Osteoblast (primary cell): ENCODE measurements at regions not wholly inside any gene's neighbourhood (a gene's known extent, or its start where the extent isn't known, plus 50 kb on each side); places are given as distances from the start of the nearest gene placed in this dataset.

Source experiments
- DNase-seq: peaks from one replicate; pipeline ENCODE4 v3.0.0; 2011; ENCODE audit warnings: low spot score, mixed read lengths; ENCODE audit not compliant: insufficient read length; ENCODE audit errors: missing footprints
- H2AFZ ChIP-seq: 2 replicates; pipeline ENCODE4 v1.6.0; 2011; ENCODE audit warnings: mild to moderate bottlenecking, low read length
- H3K27ac ChIP-seq: 2 replicates; pipeline ENCODE4 v1.5.1; 2011; ENCODE audit warnings: mild to moderate bottlenecking, low read depth, low read length, moderate library complexity
- H3K27me3 ChIP-seq: 2 replicates; pipeline ENCODE4 v1.6.0; 2012; ENCODE audit warnings: mild to moderate bottlenecking, control low read depth, inconsistent platforms, low read length, moderate library complexity; ENCODE audit not compliant: insufficient read depth
- H3K36me3 ChIP-seq: 2 replicates; pipeline ENCODE4 v1.5.1; 2011; ENCODE audit warnings: mild to moderate bottlenecking, low read length, control low read depth, moderate library complexity; ENCODE audit not compliant: insufficient read depth
- H3K4me1 ChIP-seq: 2 replicates; pipeline ENCODE4 v1.5.1; 2011; ENCODE audit warnings: mild to moderate bottlenecking, low read length, control low read depth, moderate library complexity; ENCODE audit not compliant: insufficient read depth
- H3K4me2 ChIP-seq: 2 replicates; pipeline ENCODE4 v1.6.0; 2011; ENCODE audit warnings: mild to moderate bottlenecking, low read length; ENCODE audit not compliant: insufficient read depth
- H3K4me3 ChIP-seq: fragments of 200-600 bp; sonication (generic); 3 replicates; pipeline ENCODE4 v1.5.1; 2012; ENCODE audit warnings: mild to moderate bottlenecking, low read length, inconsistent platforms; ENCODE audit not compliant: insufficient read depth
- H3K79me2 ChIP-seq: 2 replicates; pipeline ENCODE4 v1.6.0; 2012; ENCODE audit warnings: mild to moderate bottlenecking, low read length, control low read depth, inconsistent platforms; ENCODE audit not compliant: insufficient read depth
- H3K9me3 ChIP-seq: 2 replicates; pipeline ENCODE4 v1.5.1; 2011; ENCODE audit warnings: low read depth, low read length, control low read depth
- H4K20me1 ChIP-seq: 2 replicates; pipeline ENCODE4 v1.6.0; 2012; ENCODE audit warnings: mild to moderate bottlenecking, low read length, control low read depth; ENCODE audit not compliant: insufficient read depth
- TF ChIP-seq, protein P1 (sequence below): IDR thresholded peaks from 2 replicates; pipeline ENCODE4 v1.5.1; 2011; ENCODE audit warnings: mild to moderate bottlenecking, low read depth, low read length, moderate library complexity; ENCODE audit errors: extremely low read depth

DNA sequence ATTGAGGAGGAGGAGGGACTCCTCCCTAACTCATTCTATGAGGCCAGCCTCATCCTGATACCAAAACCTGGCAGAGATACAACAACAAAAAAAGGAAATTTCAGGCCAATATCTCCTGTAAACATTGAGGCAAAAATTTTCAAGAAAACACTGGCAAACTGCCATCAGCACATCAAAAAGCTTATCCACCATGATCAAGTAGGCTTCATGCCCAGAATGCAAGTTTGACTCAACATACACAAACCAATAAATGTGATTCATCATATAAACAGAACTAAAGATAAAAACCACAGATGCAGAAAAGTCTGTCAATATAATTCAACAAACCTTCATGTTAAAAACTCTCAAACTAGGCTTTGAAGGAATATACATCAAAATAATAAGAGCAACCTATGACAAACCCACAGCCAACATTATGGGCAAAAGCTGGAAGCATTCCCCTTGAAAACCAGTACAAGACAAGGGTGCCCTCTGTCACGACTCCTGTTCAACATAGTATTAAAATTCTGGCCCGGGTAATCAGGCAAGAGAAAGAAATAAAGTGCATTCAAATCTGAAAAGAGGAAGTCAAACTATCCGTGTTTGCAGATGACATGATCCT lies 1014.3 kb downstream of the CBLN2 start:
- H4K20me1 ChIP-seq: no peaks in the 10 kb centered on the region
- H3K36me3 ChIP-seq: no peaks in the 10 kb centered on the region
- no peak overlapping the region for H3K27ac ChIP-seq
- no peak overlapping the region for H3K4me3 ChIP-seq
- no peaks in the 10 kb centered on the region for H3K9me3 ChIP-seq
- H3K4me2 ChIP-seq: no peak overlapping the region
- H3K79me2 ChIP-seq: no peaks in the 10 kb centered on the region
- no peaks in the 10 kb centered on the region for H3K4me1 ChIP-seq
- no peaks in the 10 kb centered on the region for H3K27me3 ChIP-seq
- no peak for DNase-seq
- H2AFZ ChIP-seq: no peak overlapping the region
- TF ChIP-seq, protein P1, sequence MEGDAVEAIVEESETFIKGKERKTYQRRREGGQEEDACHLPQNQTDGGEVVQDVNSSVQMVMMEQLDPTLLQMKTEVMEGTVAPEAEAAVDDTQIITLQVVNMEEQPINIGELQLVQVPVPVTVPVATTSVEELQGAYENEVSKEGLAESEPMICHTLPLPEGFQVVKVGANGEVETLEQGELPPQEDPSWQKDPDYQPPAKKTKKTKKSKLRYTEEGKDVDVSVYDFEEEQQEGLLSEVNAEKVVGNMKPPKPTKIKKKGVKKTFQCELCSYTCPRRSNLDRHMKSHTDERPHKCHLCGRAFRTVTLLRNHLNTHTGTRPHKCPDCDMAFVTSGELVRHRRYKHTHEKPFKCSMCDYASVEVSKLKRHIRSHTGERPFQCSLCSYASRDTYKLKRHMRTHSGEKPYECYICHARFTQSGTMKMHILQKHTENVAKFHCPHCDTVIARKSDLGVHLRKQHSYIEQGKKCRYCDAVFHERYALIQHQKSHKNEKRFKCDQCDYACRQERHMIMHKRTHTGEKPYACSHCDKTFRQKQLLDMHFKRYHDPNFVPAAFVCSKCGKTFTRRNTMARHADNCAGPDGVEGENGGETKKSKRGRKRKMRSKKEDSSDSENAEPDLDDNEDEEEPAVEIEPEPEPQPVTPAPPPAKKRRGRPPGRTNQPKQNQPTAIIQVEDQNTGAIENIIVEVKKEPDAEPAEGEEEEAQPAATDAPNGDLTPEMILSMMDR: no peak

DNA sequence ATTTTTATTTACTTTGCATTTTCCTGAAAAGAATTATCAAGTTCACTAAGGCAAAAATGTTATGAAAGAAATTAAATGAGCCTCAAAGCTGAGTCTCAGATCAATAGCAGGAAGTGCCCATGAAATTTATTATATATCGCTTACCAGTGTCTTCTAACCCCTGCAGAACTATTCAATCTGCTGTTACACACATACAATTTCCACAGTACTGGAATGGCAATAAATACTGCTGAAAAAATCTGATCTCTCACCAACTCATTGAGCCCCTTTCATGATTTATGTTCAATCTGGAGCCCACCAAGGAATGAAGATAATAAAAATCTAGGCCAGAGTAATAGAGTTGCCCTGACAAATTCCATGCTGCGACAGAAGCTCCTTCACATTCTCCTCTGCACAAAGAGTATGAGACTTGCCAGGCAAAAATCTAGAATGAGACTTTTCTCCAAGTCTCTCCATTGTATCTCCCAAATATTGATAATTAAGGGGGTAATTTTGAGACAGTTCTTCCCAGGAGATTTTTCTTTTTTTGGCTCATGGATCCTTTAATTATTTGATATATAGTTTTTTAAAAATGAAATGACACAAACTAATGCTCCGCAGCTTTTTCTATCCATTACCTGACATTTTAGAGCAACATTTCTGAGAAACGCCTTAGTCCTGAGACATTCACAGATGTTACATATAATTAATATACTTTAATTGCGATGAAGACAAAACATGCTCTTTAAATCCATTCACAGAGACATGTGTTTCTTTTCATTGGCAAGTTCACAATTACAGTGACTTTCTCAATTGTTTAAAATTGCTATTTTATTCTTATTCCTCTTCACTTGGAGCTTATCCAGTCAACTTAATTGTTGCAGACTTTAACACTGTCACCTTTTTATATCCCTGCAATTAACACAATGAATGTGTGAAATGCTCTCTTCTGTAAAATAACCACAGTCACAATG lies 1020.4 kb downstream of the CBLN2 start:
- Histone ChIP-seq H3K27ac (no peak overlapping the region), H3K4me3 (no peak overlapping the region), H3K27me3 (no peaks in the 10 kb centered on the region), H3K9me3 (no peaks in the 10 kb centered on the region), H2AFZ (no peak overlapping the region), H3K79me2 (no peaks in the 10 kb centered on the region), H3K4me2 (no peak overlapping the region), H3K4me1 (no peaks in the 10 kb centered on the region), H3K36me3 (no peaks in the 10 kb centered on the region), H4K20me1 (no peaks in the 10 kb centered on the region)
- DNase-seq: no peak
- TF ChIP-seq, protein P1: no peak

DNA sequence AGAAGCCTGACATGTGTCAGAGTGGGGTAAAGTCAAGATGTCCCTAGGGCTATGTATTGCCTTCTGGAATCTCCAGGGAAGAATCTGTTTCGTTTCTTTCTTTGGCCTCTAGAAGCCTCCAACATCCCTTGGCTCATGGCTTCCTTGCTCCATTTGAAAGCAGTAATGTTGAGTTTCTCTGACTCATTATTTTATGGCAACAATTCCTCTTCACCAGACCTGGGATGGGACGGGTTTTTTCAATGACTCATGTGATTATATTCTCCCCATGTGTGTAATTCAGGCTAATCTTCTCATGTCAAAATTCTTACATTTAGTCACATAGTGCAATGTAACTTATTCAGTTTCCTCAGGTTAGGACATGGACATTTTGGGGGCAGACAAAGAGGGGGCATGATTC lies 1038.6 kb downstream of the CBLN2 start:
- no peak overlapping the region for H2AFZ ChIP-seq
- no peak overlapping the region for H3K27ac ChIP-seq
- H3K4me1 ChIP-seq: no peaks in the 10 kb centered on the region
- no peak overlapping the region for H3K4me3 ChIP-seq
- no peaks in the 10 kb centered on the region for H3K27me3 ChIP-seq
- DNase-seq: no peak
- H3K4me2 ChIP-seq: no peak overlapping the region
- H3K9me3 ChIP-seq: no peaks in the 10 kb centered on the region
- H3K36me3 ChIP-seq: no peaks in the 10 kb centered on the region
- TF ChIP-seq, protein P1: no peak
- H4K20me1 ChIP-seq: no peaks in the 10 kb centered on the region
- H3K79me2 ChIP-seq: no peaks in the 10 kb centered on the region

DNA sequence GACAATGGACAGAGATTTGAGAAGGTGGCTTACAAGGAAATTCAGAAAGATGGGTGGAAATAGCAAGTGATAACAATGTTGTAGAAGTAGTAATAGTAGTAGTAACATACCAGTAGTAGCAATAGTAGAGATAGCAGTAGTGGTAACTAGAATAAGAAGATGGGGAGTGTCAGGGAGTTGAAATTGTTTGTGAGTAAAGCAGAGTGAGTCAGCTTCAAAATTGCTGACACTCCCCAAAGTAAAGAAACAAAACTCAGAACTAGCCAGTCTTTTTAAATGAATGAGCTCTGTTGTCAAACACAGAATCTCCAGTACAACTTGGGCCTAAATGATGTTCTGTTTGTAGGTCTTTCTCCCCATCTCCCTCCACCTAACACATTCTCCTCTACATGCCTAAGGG lies 1040.9 kb downstream of the CBLN2 start:
- H3K27me3 ChIP-seq: no peaks in the 10 kb centered on the region
- no peaks in the 10 kb centered on the region for H3K4me1 ChIP-seq
- no peak overlapping the region for H3K27ac ChIP-seq
- no peaks in the 10 kb centered on the region for H3K79me2 ChIP-seq
- TF ChIP-seq, protein P1: no peak
- H3K36me3 ChIP-seq: no peaks in the 10 kb centered on the region
- H3K9me3 ChIP-seq: no peaks in the 10 kb centered on the region
- no peak overlapping the region for H3K4me2 ChIP-seq
- H4K20me1 ChIP-seq: no peaks in the 10 kb centered on the region
- H2AFZ ChIP-seq: no peak overlapping the region
- no peak overlapping the region for H3K4me3 ChIP-seq
- no peak for DNase-seq
